OCI-LY7 (cell line): ENCODE measurements at regions not wholly inside any gene's neighbourhood (a gene's known extent, or its start where the extent isn't known, plus 50 kb on each side); places are given as distances from the start of the nearest gene placed in this dataset.

Experiments
- BruUV-seq: library from RNA; stranded (reverse); fragments of 400-500 nt; replicated peaks from 2 replicates; lab custom pipeline; 2021; lab: Mats Ljungman, UMichigan
- CTCF ChIA-PET: fragments of 300-600 bp; sonication (Branson Sonifier 250); formaldehyde crosslinking; loops from one replicate; lab custom pipeline; 2022; ENCODE audit warnings: antibody characterized with exemption; ENCODE audit not compliant: unreplicated experiment; lab: Charles Lee
- POLR2A ChIA-PET: fragments of 300-600 bp; sonication (Branson Sonifier 250); formaldehyde crosslinking; loops from one replicate; lab custom pipeline; 2022; ENCODE audit warnings: antibody characterized with exemption; lab: Charles Lee
- DNase-seq: peaks from one replicate; pipeline ENCODE4 v3.0.0-alpha.2; 2015; ENCODE audit warnings: low spot score
- H2AFZ ChIP-seq: fragments of 200-600 bp; sonication (generic), shearing (Covaris generic); 2 replicates; pipeline ENCODE4 v1.6.1; 2014; ENCODE audit warnings: mild to moderate bottlenecking, antibody characterized with exemption, low read length, moderate library complexity
- H3K27ac ChIP-seq: fragments of 200-600 bp; sonication (generic); 2 replicates; pipeline ENCODE4 v1.5.1; 2014; ENCODE audit warnings: mixed run types, low read depth, mild to moderate bottlenecking, moderate library complexity, low read length, inconsistent platforms; ENCODE audit not compliant: poor library complexity, severe bottlenecking
- H3K36me3 ChIP-seq: fragments of 200-600 bp; sonication (generic); 2 replicates; pipeline ENCODE4 v1.6.1; 2014; ENCODE audit warnings: mild to moderate bottlenecking, antibody characterized with exemption, low read length, moderate library complexity, mixed read lengths; ENCODE audit not compliant: insufficient read depth
- H3K4me1 ChIP-seq: fragments of 200-600 bp; sonication (generic); 2 replicates; pipeline ENCODE4 v1.5.1; 2014; ENCODE audit warnings: mild to moderate bottlenecking, low read length; ENCODE audit not compliant: insufficient read depth, poor library complexity, severe bottlenecking
- H3K4me2 ChIP-seq: fragments of 200-600 bp; sonication (generic); 2 replicates; pipeline ENCODE4 v1.6.1; 2014; ENCODE audit warnings: mild to moderate bottlenecking, low read length
- H3K4me3 ChIP-seq: fragments of 200-600 bp; sonication (generic); 2 replicates; pipeline ENCODE4 v1.5.1; 2014; ENCODE audit warnings: mild to moderate bottlenecking, low read depth, low read length; ENCODE audit not compliant: poor library complexity, severe bottlenecking
- H3K79me2 ChIP-seq: fragments of 200-600 bp; sonication (generic); 2 replicates; pipeline ENCODE4 v1.6.1; 2016; ENCODE audit warnings: low read depth, mild to moderate bottlenecking, low read length, moderate library complexity, mixed read lengths; ENCODE audit not compliant: insufficient read depth
- H3K9me2 ChIP-seq: fragments of 200-600 bp; sonication (generic); 2 replicates; pipeline ENCODE4 v1.6.1; 2016; ENCODE audit warnings: mild to moderate bottlenecking, low read length, mixed read lengths; ENCODE audit not compliant: insufficient read depth
- H3K9me3 ChIP-seq: fragments of 200-600 bp; sonication (generic); 2 replicates; pipeline ENCODE4 v1.6.1; 2014; ENCODE audit warnings: mild to moderate bottlenecking, mixed run types, low read length, mixed read lengths
- H4K20me1 ChIP-seq: fragments of 200-600 bp; sonication (generic); 2 replicates; pipeline ENCODE4 v1.6.1; 2014; ENCODE audit warnings: mild to moderate bottlenecking, antibody characterized with exemption, low read length, moderate library complexity, mixed read lengths; ENCODE audit not compliant: insufficient read depth
- EZH2phosphoT487 ChIP-seq: fragments of 200-600 bp; sonication (generic); IDR thresholded peaks from 2 replicates; pipeline ENCODE4 v1.6.1; 2018; ENCODE audit warnings: low read depth, borderline replicate concordance, mild to moderate bottlenecking, mixed run types, antibody characterized with exemption, low read length, moderate library complexity, mixed read lengths
- intact Hi-C: fragments of 100-400 bp; cut with micrococcal nuclease; formaldehyde crosslinking; loops from one replicate; pipeline ENCODE4 v1.10.0; 2022; ENCODE audit not compliant: unreplicated experiment
- TF ChIP-seq, protein P1 (sequence below): fragments of 200-600 bp; sonication (generic); conservative IDR thresholded peaks from 2 replicates; pipeline ENCODE4 v1.5.1; 2014; ENCODE audit warnings: mild to moderate bottlenecking, antibody characterized with exemption, low read length, moderate library complexity, mixed read lengths

DNA sequence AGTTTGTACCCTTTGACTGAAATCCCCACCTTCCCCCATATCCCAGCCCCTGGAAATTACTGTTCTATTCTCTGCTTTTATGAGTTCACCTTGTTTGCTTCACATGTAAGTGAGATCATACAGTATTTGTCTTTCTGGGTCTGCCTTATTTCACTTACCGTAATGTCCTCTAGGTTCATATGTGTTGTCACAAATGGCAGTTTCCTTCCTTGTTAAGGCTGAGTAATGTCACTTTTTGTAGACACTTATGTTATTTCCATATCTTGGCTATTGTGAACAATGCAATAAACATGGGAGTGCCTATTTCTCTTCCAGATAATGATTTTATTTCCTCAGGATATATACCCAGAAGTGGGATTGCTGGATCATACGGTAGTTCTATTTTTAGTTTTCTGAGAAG is 272.3 kb downstream of the MRPS30 start:
- intact Hi-C loops = no loop called here
- no TSS peak for BruUV-seq
- Histone ChIP-seq H3K36me3 (no peaks in the 10 kb centered on the region), H3K79me2 (no peaks in the 10 kb centered on the region), H3K9me3 (no peaks in the 10 kb centered on the region), H3K27ac (no peak overlapping the region), H2AFZ (no peak overlapping the region), H4K20me1 (no peaks in the 10 kb centered on the region), H3K4me1 (no peaks in the 10 kb centered on the region), H3K4me3 (no peak overlapping the region), H3K4me2 (no peak overlapping the region), H3K9me2 (no peaks in the 10 kb centered on the region)
- ChIA-PET CTCF (no interaction called here), POLR2A (no interaction called here)
- TF ChIP-seq EZH2phosphoT487 = no peak
- TF ChIP-seq, protein P1, sequence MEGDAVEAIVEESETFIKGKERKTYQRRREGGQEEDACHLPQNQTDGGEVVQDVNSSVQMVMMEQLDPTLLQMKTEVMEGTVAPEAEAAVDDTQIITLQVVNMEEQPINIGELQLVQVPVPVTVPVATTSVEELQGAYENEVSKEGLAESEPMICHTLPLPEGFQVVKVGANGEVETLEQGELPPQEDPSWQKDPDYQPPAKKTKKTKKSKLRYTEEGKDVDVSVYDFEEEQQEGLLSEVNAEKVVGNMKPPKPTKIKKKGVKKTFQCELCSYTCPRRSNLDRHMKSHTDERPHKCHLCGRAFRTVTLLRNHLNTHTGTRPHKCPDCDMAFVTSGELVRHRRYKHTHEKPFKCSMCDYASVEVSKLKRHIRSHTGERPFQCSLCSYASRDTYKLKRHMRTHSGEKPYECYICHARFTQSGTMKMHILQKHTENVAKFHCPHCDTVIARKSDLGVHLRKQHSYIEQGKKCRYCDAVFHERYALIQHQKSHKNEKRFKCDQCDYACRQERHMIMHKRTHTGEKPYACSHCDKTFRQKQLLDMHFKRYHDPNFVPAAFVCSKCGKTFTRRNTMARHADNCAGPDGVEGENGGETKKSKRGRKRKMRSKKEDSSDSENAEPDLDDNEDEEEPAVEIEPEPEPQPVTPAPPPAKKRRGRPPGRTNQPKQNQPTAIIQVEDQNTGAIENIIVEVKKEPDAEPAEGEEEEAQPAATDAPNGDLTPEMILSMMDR = no peak
- no peak for DNase-seq

DNA sequence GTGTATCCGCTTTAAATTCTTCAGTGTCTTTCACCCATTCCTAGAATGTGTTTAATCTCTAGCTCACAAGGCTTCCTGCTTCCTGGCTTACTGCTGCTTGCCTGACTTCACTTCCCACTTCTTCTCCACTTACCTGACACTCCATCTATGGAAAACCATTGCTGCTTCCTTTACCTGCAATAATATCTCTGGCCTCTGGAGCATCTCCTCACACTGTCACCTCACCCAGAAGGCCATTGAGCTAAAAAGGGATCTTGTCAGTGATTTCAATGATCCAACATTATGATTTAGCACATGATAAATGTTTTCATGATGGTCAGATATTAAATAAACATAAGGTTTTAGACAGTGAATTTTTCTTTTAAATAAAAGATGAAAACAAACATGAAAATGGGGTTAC is 281.1 kb downstream of the MRPS30 start:
- ChIA-PET CTCF (no interaction called here), POLR2A (no interaction called here)
- H3K9me2 ChIP-seq = no peaks in the 10 kb centered on the region
- H3K4me3 ChIP-seq = no peak overlapping the region
- DNase-seq = no peak
- intact Hi-C loops = no loop called here
- H3K4me2 ChIP-seq = no peak overlapping the region
- no peaks in the 10 kb centered on the region for H3K36me3 ChIP-seq
- H4K20me1 ChIP-seq = no peaks in the 10 kb centered on the region
- no TSS peak for BruUV-seq
- H3K79me2 ChIP-seq = no peaks in the 10 kb centered on the region
- TF ChIP-seq, protein P1 = no peak
- TF ChIP-seq EZH2phosphoT487 = no peak
- no peak overlapping the region for H2AFZ ChIP-seq
- H3K4me1 ChIP-seq = no peaks in the 10 kb centered on the region
- H3K27ac ChIP-seq = no peak overlapping the region
- no peaks in the 10 kb centered on the region for H3K9me3 ChIP-seq

DNA sequence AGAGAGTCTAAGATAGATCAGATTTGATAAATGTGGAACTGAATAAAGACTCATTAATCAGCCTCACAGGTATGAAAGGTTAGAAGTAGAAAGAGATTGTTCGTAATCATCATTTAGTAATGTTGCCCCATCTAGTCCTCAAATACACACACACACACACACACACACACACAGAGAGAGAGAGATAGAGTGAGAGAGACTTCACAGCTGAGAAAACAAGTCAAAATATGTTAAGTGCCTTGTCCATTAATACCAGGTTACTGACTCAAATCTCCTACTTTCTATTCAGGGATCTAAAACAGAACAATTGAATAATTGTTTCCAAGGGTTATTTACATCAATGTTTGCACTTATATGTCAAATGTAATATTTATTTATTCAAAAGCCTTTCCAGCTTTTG is 284.6 kb downstream of the MRPS30 start:
- DNase-seq = no peak
- Histone ChIP-seq H3K36me3 (no peaks in the 10 kb centered on the region), H3K4me3 (no peak overlapping the region), H3K4me2 (no peak overlapping the region), H3K9me2 (no peaks in the 10 kb centered on the region), H2AFZ (no peak overlapping the region), H4K20me1 (no peaks in the 10 kb centered on the region), H3K9me3 (no peaks in the 10 kb centered on the region), H3K79me2 (no peaks in the 10 kb centered on the region), H3K4me1 (no peaks in the 10 kb centered on the region), H3K27ac (no peak overlapping the region)
- ChIA-PET CTCF (no interaction called here), POLR2A (interaction anchor here (1.0 kb wide), 1 partner anchor 1911 kb away, joined by 3 read pairs; no protein-coding TSS in a partner anchor)
- TF ChIP-seq, protein P1 = no peak
- BruUV-seq = no TSS peak
- intact Hi-C loops = no loop called here
